Naive B cell (primary cell): ENCODE measurements at regions not wholly inside any gene's neighbourhood (a gene's known extent, or its start where the extent isn't known, plus 50 kb on each side); places are given as distances from the start of the nearest gene placed in this dataset.

ENCODE experiments used
- ATAC-seq, 2 donors: fragments of 150-1000 bp; cut with Tn5 transposase; 2 replicates each; pipeline ENCODE4 v1.10.0; 2021; ENCODE audit warnings: low read depth in 2 of 2, mild to moderate bottlenecking in 2 of 2, moderate library complexity in 2 of 2
- DNase-seq: peaks from one replicate; pipeline ENCODE4 v3.0.0; 2022
- H3K27ac Mint-ChIP-seq, 6 donors: one replicate each; pipeline ENCODE4 v1.8.0; 2020 to 2022; ENCODE audit warnings: mild to moderate bottlenecking in 6 of 6, mixed read lengths in 6 of 6, moderate library complexity in 5 of 6, inconsistent platforms in 2 of 6
- H3K27me3 Mint-ChIP-seq, 3 donors: one replicate each; pipeline ENCODE4 v1.8.0; 2021 to 2022; ENCODE audit warnings: mixed read lengths in 3 of 3, mild to moderate bottlenecking in 1 of 3
- H3K36me3 Mint-ChIP-seq, 2 donors: one replicate each; pipeline ENCODE4 v1.8.0; 2020 to 2022; ENCODE audit warnings: mixed read lengths in 2 of 2, inconsistent platforms in 1 of 2, mild to moderate bottlenecking in 1 of 2
- H3K4me1 Mint-ChIP-seq, 3 donors: one replicate each; pipeline ENCODE4 v1.8.0; 2020 to 2022; ENCODE audit warnings: mixed read lengths in 3 of 3, inconsistent platforms in 1 of 3, mild to moderate bottlenecking in 1 of 3, moderate library complexity in 1 of 3
- H3K4me3 Mint-ChIP-seq, 8 donors: one replicate each; pipeline ENCODE4 v1.8.0; 2020 to 2022; ENCODE audit warnings: mild to moderate bottlenecking in 8 of 8, mixed read lengths in 8 of 8, moderate library complexity in 8 of 8, inconsistent platforms in 2 of 8
- H3K9me3 Mint-ChIP-seq, 7 donors: one replicate each; pipeline ENCODE4 v1.8.0; 2020 to 2022; ENCODE audit warnings: mixed read lengths in 7 of 7, mild to moderate bottlenecking in 5 of 7, inconsistent platforms in 2 of 7, moderate library complexity in 1 of 7

DNA sequence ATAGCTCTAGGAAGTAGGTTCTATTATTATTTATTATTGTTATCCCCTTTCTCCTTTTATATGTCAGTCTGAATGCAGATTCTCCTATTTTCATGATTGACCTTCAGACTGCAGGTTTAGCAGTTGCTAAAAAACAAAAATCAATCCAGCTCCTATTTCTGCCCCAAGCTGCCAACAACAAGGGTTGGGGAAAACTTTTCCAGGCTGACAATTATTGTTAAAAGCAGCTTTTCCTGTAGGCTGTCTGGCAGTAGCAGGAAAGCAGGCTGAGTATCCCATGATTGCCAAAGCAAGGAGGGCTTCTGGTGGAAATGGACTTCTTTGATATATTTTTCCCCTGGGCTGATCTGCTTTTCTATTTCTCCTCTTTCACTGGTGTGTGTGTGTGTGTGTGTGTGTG lies 78.0 kb upstream of the CTLA4 start:
- Mint-ChIP-seq H3K27ac (no peak overlapping the region), H3K9me3 (no peaks in the 10 kb centered on the region), H3K4me3 (peak overlapping the region in 1 of 8 donors; percentile 23), H3K36me3 (no peaks in the 10 kb centered on the region), H3K4me1 (peaks cover 0 to 8% (median 4%) of the 10 kb centered on the region in 3 donors), H3K27me3 (peaks cover 23 to 31% (median 27%) of the 10 kb centered on the region in 3 donors)
- DNase-seq (no peak), ATAC-seq (no peak)

DNA sequence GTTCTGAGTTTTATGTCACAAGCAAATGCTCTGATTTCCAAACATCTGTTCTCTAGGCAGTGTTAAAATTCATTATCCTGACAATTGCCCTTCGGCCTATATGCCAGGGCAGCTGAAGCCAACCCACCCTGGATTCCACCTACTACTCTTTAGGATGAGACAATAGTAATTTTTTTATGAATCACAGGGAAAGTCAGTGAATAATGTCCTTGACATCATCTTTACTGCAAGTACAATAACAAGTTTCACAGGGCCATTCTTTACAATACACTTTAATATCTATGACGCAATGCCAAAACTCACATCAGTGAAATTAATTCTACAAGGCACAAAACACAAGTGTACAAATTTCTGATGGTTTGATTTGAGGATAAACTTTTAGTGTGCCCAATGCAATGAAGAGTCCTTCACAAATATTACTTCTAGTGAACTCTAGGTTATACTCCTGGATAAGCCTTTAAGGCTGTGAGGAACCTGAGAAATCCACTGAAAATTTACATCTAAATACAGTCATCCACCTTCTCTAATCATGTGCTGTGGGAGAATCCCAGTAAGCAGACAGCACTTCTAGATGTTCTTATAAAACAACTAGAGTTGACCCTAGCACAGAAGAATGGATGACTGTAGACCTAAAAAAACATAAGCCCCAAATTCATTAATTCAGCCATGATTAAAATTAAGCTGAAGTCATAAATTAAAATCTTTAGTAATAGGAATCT lies 77.3 kb upstream of the CTLA4 start:
- no peaks in the 10 kb centered on the region for H3K9me3 Mint-ChIP-seq
- DNase-seq (no peak), ATAC-seq (no peak)
- no peak overlapping the region for H3K27ac Mint-ChIP-seq
- H3K4me3 Mint-ChIP-seq, result no peak overlapping the region
- peaks cover 19 to 31% (median 28%) of the 10 kb centered on the region in 3 donors for H3K27me3 Mint-ChIP-seq
- no peaks in the 10 kb centered on the region for H3K36me3 Mint-ChIP-seq
- H3K4me1 Mint-ChIP-seq, result peaks cover 0 to 8% (median 4%) of the 10 kb centered on the region in 3 donors

DNA sequence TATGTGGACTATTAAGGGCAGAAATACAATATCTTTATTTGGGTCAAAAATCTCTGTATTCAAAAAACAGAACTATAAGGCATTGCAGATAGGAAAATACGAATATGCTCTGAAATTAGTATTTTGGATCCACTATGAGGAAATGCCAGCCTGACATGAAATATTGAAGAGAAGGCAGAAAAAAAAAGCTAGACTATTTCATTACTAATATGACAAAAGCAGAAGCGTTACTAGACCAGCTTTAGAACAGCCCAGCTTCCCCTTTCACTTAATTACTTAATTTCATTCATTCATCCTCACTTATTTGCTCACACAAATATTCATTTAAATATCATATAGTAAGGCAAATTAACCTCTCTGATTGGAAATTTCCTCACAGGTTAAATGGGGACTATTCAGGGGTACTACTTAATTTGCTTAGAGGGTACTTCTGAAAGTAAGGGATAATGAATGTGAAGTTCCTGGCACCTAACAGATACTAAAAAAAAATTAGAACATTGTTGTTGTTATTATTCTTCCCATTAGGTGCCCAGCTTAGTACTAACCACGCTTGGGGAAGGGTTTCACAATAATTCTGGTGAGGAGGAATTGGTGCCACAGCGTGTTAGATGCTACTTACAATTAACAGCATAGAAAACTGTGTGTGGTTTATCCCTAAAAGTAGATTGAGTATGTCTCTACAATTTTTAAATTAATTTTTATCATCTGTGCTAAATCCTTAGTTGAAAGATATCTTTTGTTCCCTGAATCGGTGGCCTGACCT lies 71.1 kb upstream of the CTLA4 start:
- Mint-ChIP-seq H3K36me3 (peaks cover 0 to 9% of the 10 kb centered on the region in 2 donors), H3K4me3 (no peak overlapping the region), H3K4me1 (peaks cover 0 to 6% (median 0%) of the 10 kb centered on the region in 3 donors), H3K9me3 (peaks cover 4 to 16% (median 10%) of the 10 kb centered on the region in 7 donors), H3K27me3 (peaks cover 19 to 29% (median 28%) of the 10 kb centered on the region in 3 donors), H3K27ac (no peak overlapping the region)
- DNase-seq, result no peak
- no peak for ATAC-seq

DNA sequence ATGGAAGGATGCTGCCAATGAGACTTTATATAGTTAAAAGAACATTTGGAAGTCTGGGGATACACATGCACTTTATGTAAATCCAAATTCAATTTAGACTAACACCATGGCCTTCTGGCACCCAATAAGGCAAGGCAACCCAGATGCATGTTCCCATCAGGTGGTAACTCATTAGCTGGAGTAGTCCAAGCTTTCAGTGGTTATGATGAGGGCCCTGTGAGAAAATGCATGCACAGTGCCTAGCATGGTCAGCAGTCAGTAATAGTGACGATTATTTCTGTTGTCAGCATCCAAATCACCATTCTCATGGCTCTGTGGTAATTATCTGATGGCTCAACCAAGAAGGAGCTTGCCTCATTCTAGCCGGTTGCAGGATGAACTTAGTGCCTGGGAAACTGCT lies 70.3 kb upstream of the CTLA4 start:
- Mint-ChIP-seq H3K27ac (no peak overlapping the region), H3K27me3 (peaks cover 15 to 25% (median 23%) of the 10 kb centered on the region in 3 donors), H3K4me3 (no peak overlapping the region), H3K9me3 (peaks cover 4 to 19% (median 12%) of the 10 kb centered on the region in 7 donors), H3K36me3 (peaks cover 0 to 13% of the 10 kb centered on the region in 2 donors), H3K4me1 (peaks cover 0 to 6% (median 0%) of the 10 kb centered on the region in 3 donors)
- no peak for DNase-seq
- ATAC-seq, result no peak

DNA sequence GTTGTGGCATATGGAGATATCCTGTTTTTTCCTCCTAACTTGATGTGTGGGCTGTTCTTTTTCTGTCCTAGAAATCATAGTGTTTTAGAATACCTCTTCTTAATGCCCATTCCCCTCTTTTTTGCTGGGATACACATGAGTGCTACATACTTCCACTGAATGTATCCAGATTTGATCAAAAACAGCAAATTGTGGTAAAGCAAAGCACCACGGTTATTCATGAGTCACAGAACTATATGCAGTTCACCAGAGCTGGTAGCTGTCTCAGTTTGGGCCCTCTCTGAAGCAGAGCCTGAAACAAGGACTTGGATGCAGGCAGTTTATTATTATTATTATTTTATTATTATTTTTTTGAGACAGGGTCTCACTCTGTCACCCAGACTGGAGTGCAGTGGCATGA lies 69.9 kb upstream of the CTLA4 start:
- no peak for ATAC-seq
- H3K4me1 Mint-ChIP-seq, result peaks cover 0 to 6% (median 0%) of the 10 kb centered on the region in 3 donors
- DNase-seq, result no peak
- peaks cover 19 to 20% (median 19%) of the 10 kb centered on the region in 3 donors for H3K27me3 Mint-ChIP-seq
- peaks cover 4 to 19% (median 12%) of the 10 kb centered on the region in 7 donors for H3K9me3 Mint-ChIP-seq
- peaks cover 0 to 13% of the 10 kb centered on the region in 2 donors for H3K36me3 Mint-ChIP-seq
- no peak overlapping the region for H3K27ac Mint-ChIP-seq
- no peak overlapping the region for H3K4me3 Mint-ChIP-seq

DNA sequence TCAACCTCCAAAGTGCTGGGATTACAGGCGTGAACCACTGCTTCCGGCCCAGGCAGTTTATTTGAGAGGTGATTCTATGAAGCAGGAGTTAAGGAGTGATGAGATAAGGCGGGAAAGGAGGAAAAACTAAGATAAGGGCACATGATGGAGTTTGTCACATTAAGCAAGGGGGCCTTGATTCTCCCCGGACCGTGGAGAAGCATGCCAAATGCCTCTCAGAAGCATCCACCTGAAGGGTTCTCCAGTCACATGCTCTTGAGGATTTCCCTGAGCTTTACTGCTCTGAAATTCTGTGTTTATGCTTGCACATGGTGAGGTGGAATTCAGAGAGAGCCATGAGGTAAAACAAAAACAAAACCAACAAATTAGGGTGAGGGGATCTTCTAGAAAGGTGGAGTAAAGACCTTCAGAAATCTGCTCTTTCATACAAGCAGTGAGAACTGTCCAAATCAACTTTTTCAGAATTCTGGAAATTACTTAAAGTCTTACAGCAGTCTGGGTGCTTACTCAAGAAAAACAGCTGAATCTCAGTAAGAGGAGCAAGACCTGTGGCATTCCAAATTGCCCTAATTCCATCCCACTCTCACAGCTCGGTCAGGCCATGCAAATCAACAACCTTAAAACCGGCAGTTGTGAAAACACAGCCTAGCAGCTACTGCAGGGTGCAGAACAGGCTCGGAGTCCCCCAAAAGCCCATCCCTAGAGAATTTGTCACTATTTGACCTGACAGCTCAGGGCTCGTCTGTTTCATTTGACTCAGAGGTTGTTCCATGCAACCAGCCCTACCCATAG lies 69.1 kb upstream of the CTLA4 start:
- Mint-ChIP-seq H3K4me3 (no peak overlapping the region), H3K4me1 (peaks cover 0 to 6% (median 0%) of the 10 kb centered on the region in 3 donors), H3K9me3 (peaks cover 5 to 22% (median 14%) of the 10 kb centered on the region in 7 donors), H3K27ac (no peak overlapping the region), H3K36me3 (peaks cover 0 to 13% of the 10 kb centered on the region in 2 donors), H3K27me3 (peaks cover 20 to 26% (median 24%) of the 10 kb centered on the region in 3 donors)
- DNase-seq (no peak), ATAC-seq (no peak)

DNA sequence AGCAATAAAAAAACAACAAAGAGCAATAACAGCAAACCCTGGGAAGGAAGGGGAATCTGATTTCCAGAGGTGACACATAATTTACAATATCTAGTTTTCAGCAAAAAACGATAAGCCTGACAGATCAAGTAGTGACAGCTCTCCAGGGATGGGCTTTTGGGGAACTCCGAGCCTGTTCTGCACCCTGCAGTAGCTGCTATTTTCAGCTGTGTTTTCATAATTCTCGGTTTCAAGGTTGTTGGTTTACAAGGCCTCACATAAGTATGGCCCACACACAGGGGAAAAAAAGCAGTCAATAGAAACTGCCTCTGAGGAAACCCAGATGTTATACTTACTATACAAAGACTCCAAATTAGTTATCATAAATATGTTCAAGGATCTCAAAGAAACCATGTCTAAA lies 67.7 kb upstream of the CTLA4 start:
- Mint-ChIP-seq H3K4me1 (peaks cover 0 to 6% (median 0%) of the 10 kb centered on the region in 3 donors), H3K27me3 (peaks cover 25 to 36% (median 35%) of the 10 kb centered on the region in 3 donors), H3K4me3 (no peak overlapping the region), H3K9me3 (peaks cover 10 to 36% (median 19%) of the 10 kb centered on the region in 7 donors), H3K36me3 (peaks cover 0 to 19% of the 10 kb centered on the region in 2 donors), H3K27ac (no peak overlapping the region)
- DNase-seq (no peak), ATAC-seq (no peak)

DNA sequence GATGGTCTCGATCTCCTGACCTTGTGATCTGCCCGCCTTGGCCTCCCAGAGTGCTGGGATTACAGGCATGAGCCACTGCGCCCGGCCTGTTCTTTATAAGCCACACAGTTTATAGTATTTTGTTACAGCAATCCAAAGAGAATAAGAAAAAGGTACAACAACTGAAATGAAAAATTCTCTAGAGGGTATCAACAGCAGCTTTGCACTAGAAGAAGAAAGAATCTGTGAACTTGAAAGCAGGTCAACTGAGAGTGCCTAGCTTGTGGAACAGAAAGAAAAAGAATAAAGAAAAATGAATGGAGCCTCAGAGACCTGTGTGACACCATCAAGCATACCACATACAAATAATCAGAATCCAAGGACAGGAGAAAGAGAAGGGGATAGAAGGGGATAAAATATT lies 66.8 kb upstream of the CTLA4 start:
- H3K27ac Mint-ChIP-seq, result no peak overlapping the region
- ATAC-seq (no peak), DNase-seq (no peak)
- H3K36me3 Mint-ChIP-seq, result peaks cover 0 to 27% of the 10 kb centered on the region in 2 donors
- peaks cover 13 to 45% (median 26%) of the 10 kb centered on the region in 7 donors for H3K9me3 Mint-ChIP-seq
- H3K4me1 Mint-ChIP-seq, result peaks cover 0 to 6% (median 0%) of the 10 kb centered on the region in 3 donors
- no peak overlapping the region for H3K4me3 Mint-ChIP-seq
- H3K27me3 Mint-ChIP-seq, result peaks cover 29 to 40% (median 35%) of the 10 kb centered on the region in 3 donors

DNA sequence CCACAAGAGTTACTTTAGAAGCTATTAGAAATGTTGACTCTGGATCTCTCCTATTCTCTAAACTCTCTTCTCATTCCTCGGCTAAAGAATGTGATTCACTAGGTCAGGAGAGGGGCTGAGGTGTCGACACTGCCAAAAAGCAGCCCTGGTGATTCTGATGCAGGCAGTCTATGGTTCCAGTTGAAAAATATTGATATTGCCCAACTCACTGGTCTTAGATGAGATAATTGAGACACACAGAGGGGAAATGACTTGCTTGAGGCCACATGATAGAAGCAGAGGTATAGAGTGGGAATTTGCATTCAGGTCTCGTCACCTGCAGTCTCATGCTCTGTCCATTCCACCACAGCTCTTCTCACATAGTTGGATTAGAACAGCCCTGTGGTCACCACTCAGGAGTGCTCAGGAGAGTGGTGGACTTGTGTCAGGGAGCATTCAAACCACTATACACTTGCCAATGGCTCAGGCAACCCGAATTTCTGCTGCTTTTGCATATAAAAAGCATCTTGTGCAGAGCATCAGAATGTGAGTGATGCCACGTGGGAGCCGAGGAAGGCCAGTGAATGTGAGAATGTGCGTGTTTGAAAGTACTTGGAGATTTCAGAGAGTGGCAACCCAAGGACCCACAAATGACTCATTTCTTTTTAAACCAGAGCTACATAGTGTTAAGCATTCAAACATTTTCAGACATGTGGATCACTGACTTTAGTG lies 65.1 kb upstream of the CTLA4 start:
- Mint-ChIP-seq H3K27ac (no peak overlapping the region), H3K9me3 (peaks cover 17 to 55% (median 32%) of the 10 kb centered on the region in 7 donors), H3K4me3 (no peak overlapping the region), H3K4me1 (peaks cover 0 to 6% (median 0%) of the 10 kb centered on the region in 3 donors), H3K27me3 (peaks cover 31 to 52% (median 51%) of the 10 kb centered on the region in 3 donors), H3K36me3 (peaks cover 0 to 38% of the 10 kb centered on the region in 2 donors)
- ATAC-seq, result no peak
- no peak for DNase-seq

DNA sequence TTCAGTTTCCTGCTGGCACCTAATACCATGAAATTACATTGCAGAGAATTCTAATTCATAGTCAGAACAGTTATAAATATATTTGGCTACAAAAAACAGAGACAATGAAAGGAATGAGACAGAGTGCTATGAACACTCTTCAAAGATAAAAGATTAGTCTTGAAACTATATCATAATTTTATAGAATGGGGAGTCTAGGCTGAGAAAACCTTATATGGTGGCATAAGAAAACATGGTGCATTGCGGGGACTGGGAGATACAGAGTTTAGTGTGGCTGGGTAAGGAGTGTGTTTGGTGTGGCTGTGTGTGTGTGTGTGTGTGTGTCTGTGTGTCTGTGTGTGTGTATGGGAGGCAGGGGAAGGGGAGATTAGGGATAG lies 64.5 kb upstream of the CTLA4 start:
- H3K4me1 Mint-ChIP-seq, result peaks cover 0 to 6% (median 0%) of the 10 kb centered on the region in 3 donors
- DNase-seq (no peak), ATAC-seq (no peak)
- H3K4me3 Mint-ChIP-seq, result no peak overlapping the region
- peaks cover 31 to 55% (median 53%) of the 10 kb centered on the region in 3 donors for H3K27me3 Mint-ChIP-seq
- peaks cover 17 to 55% (median 32%) of the 10 kb centered on the region in 7 donors for H3K9me3 Mint-ChIP-seq
- peaks cover 0 to 38% of the 10 kb centered on the region in 2 donors for H3K36me3 Mint-ChIP-seq
- H3K27ac Mint-ChIP-seq, result no peak overlapping the region

DNA sequence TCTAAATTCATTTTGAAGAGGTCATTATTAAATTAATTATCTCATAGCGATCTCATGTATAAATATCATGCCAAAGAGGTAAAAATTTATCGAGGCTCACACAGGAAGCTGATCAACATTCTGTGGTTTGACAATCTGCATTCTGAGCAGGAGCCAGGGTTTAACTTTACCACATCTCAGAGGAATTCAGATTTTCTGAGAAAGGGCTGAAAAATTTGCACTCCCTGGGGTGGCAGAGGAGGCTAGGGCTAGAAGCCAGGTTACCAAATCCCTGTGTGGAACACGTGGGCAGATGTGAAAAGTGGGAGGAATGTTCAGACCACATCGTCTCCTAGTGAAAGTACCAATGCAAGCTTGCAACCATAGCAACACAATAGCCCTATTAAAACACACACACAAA lies 63.5 kb upstream of the CTLA4 start:
- H3K4me3 Mint-ChIP-seq, result no peak overlapping the region
- H3K27ac Mint-ChIP-seq, result no peak overlapping the region
- no peak for ATAC-seq
- H3K36me3 Mint-ChIP-seq, result peaks cover 0 to 38% of the 10 kb centered on the region in 2 donors
- peaks cover 0 to 6% (median 0%) of the 10 kb centered on the region in 3 donors for H3K4me1 Mint-ChIP-seq
- DNase-seq, result no peak
- H3K27me3 Mint-ChIP-seq, result peaks cover 36 to 60% (median 59%) of the 10 kb centered on the region in 3 donors
- H3K9me3 Mint-ChIP-seq, result peaks cover 17 to 55% (median 30%) of the 10 kb centered on the region in 7 donors

DNA sequence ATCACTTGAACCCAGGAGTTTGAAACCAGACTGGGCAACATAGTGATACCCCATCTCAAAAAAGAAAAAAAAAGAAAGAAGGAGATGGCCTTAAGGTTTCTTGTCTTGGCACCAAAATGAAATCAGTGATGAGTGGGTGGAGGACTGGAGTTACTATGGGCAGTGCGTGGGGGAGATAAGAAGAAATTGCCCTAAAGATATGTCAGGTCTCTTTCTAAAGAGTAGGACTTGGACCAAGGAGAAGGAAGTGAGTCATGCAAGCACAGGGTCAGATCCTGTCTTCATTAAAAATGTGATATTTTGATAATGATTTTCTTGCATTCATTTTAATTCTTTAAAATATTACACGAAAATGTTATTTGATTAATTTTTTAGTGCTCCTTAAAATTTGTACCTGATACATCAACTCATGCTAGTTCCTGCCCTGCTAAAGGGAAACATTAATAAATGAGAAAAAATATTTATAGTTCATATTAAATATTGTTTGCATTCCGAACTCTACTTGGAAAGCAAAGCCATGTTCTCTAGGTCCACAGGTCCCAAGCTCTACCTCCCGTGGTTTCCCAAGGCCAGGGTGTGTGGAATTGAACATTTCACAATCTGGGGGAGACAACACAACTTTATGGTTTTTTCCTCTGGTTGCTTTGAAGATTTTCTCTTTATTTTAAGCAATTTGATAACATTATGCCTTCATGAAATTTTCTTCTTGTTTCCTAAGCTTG lies 62.6 kb upstream of the CTLA4 start:
- peaks cover 17 to 50% (median 30%) of the 10 kb centered on the region in 7 donors for H3K9me3 Mint-ChIP-seq
- no peak for ATAC-seq
- no peak for DNase-seq
- H3K4me1 Mint-ChIP-seq, result peaks cover 0 to under 1% (median 0%) of the 10 kb centered on the region in 3 donors
- peaks cover 36 to 69% (median 66%) of the 10 kb centered on the region in 3 donors for H3K27me3 Mint-ChIP-seq
- no peak overlapping the region for H3K27ac Mint-ChIP-seq
- no peak overlapping the region for H3K4me3 Mint-ChIP-seq
- peaks cover 0 to 38% of the 10 kb centered on the region in 2 donors for H3K36me3 Mint-ChIP-seq
